T47D (cell line): ENCODE measurements at regions not wholly inside any gene's neighbourhood (a gene's known extent, or its start where the extent isn't known, plus 50 kb on each side); places are given as distances from the start of the nearest gene placed in this dataset.
"Not testable (repeated sequence)": the region's sequence is repeated elsewhere in the genome, so short reads cannot be mapped to it uniquely, and the experiment has no call there.

Source experiments
- DNase-seq, 2 experiments: peaks; one replicate each; pipeline versions ENCODE4 v3.0.0 to v3.0.0-alpha.2; 2011 to 2012; ENCODE audit warnings: low read depth in 1 of 2, low spot score in 1 of 2
- JUND ChIP-seq: IDR thresholded peaks from 2 replicates; pipeline ENCODE4 v1.6.1; 2012; ENCODE audit warnings: low read depth
- in situ Hi-C: cut with HindIII; loops from 2 replicates; pipeline ENCODE4 v1.10.0; 2016; ENCODE audit warnings: low sequenced_read_pairs, low pct_unique_long_range_greater_than_20kb

DNA sequence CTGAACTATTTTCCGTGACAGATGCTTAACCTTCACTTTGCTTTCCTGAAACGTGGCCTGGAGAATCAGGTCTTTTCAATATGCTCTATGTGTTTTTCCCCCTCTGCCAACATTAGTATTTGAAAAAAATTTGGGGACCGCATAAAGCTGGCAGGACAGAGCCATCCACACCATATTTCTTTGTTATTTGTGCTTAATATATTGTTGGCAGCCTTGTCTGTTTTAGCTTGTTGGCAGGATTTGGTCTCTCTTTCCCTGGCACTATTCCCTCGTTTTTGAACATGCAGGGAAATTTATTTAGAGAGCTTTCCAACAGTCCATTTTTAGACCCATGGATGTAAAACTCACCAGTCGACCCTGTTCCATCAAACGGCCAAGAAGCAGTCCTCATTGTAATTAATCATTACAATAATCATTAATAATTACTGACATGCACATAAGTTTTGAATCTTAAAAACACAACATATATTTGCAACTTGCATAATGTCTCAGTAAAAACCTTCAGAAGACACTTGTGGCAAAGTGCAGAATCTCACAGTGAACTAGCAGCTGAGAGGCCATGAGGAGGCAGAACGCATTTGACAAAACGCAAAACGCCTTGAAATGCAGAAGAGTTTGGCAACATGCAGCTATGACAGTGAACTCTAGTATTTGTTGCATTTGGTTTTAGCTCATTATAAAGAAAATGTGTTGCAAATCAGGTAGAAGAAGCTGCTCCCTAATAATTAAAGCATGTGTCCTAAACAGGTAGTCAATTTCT is 514.2 kb downstream of the C6orf118 start:
- in situ Hi-C loops, result no loop called here
- no peak for DNase-seq
- TF ChIP-seq JUND, result no peak

DNA sequence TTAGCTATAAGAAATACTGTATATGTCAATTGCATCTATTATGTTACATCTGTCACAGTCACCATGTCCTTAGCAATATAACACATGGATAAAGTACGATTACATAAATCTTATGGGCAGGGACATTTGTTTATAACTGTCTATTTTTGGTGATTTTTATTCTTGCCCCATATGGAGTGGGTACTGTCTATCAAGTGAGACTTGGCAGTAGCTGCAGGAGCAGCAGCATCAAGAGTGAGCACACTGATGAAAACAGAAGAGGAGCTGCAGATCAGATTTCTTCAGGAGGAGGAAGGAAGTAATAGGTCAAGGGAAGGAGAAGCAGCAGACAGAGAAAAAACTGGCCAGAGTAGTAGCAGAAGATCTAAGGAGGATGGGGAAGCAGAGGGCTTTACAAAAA is 516.7 kb downstream of the C6orf118 start:
- no peak for TF ChIP-seq JUND
- in situ Hi-C loops, result no loop called here
- no peak for DNase-seq

DNA sequence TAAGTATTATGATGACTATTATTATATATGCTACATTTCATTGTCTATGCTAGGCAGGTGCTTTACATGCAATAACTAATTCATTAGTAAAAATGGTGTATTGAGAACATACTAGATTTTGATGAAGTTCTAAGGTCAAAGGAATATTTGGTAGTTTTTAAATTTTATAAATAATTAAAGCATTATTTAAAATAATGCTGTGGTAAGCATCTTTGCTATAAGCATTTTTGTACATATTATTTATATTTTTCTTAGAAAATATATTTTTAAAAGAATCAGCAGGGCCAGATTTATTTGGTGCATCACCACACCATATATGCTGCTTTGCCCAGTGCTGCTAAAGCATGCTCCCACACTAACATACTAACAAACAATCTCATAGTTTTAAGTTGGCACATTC is 517.9 kb downstream of the C6orf118 start:
- TF ChIP-seq JUND, result no peak
- no peak for DNase-seq
- in situ Hi-C loops, result no loop called here

DNA sequence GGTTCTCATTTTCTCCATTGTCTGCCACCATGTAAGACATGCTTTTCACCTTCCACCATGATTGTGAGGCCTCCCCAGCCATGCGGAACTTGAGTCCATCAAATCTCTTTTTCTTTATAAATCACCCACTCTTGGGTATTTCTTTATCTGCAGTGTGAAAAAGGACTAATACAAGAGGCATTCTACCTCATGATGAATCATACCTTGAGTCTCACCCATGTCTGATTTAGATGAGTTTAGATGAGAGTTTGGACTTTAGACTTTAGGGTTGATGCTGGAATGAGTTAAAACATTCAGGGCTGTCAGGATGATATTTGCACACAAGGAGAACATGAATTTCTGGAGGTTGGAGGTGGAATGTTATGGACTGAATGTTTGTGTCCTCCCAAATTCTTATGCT is 545.6 kb downstream of the C6orf118 start:
- no peak for TF ChIP-seq JUND
- in situ Hi-C loops, result no loop called here
- no peak for DNase-seq

DNA sequence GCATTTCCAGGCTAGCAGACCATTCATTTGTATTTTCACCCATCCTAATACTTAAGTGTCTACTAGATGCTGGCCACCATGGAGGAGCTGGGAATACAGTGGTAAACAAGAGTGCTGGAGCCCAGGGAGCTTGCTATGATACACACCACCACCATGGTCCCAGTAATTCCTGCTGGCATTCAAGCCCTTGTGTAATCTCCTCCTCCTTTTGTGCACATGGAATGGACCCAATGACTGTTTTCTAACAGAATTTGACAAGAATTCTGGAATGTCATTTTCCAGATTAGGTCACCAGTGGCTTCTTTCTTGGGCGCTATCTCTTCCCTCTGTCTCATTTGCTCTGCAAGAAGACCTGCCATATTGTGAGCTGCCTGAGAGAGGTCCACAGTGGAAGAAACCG is 552.0 kb downstream of the C6orf118 start:
- DNase-seq, result no peak
- in situ Hi-C loops, result no loop called here
- TF ChIP-seq JUND, result no peak

DNA sequence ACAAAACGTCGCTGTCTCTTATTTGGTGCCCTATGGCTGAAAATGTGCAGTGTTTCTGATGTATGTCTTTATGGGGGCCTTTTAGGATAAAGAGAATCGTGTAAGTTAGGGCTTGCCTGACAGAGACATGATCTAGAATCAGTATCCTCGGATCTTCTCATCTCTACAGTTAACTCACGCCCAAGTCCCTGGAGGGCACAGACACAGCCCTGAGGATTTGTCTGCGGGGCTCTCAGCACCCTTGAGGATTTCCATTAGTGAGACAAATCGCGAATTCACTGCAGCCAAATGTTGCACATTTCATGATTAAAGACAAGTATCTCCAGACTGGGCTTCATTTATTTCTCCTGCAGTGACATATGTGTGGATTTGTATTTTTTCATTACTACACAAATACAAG is 552.7 kb downstream of the C6orf118 start:
- in situ Hi-C loops, result no loop called here
- no peak for DNase-seq
- no peak for TF ChIP-seq JUND

DNA sequence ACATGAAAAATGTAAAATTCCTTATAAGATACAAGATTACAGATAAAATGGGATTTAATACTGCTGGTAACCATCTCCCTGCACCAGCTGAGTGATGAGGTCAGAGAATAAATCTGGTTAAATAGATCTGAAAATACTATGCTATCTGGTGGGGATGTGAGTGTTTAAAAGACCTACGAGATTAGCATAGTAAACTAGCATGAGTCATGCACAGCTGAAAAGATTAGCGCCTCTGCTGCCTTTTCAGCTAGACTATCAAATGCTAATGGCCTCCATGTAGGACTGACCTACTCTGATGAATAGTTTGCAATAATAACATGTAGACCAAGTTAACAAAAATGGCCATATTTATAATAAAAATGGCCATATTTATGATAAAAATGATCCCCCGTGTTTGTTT is 553.3 kb downstream of the C6orf118 start:
- TF ChIP-seq JUND, result no peak
- DNase-seq, result no peak
- in situ Hi-C loops, result no loop called here

DNA sequence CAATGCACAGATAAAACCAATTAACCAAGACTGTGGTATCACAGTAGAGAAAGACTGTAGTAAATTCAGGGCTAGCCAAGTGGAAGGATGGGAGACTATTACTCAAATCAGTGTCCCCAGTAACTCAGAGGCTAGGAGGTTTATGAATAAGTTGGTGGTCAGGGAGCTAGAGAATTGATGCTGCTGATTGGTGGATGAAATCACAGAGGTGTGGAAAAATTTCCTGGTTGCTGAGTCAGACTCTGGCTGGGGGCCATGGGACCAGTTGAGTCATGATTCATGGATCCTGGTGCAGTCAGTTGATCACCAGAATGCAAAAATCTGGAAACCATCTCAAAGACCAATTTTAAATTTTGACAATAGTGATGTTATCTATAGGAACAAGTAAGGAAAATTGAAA is 555.9 kb downstream of the C6orf118 start:
- in situ Hi-C loops, result no loop called here
- no peak for TF ChIP-seq JUND
- DNase-seq, result no peak

DNA sequence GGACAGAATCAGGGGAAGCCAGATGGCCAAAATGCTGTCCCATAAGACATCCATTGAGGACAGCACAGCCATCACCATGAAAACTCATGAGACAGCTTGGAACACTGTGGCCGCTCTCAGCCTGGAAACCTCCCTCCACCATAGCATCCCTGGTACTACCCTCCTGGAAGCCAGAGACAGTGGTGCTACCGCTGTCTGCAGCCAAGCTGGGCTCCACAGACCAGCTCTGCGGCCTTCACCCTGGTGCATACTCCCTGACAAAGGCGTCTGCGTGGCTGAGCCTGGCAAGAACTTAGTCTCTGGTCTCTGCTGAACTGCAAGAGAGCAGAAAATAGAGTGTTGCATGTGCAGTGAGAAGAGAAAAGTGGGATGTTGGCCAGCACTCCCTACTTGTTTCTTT is 558.0 kb downstream of the C6orf118 start:
- no peak for DNase-seq
- in situ Hi-C loops, result no loop called here
- no peak for TF ChIP-seq JUND

DNA sequence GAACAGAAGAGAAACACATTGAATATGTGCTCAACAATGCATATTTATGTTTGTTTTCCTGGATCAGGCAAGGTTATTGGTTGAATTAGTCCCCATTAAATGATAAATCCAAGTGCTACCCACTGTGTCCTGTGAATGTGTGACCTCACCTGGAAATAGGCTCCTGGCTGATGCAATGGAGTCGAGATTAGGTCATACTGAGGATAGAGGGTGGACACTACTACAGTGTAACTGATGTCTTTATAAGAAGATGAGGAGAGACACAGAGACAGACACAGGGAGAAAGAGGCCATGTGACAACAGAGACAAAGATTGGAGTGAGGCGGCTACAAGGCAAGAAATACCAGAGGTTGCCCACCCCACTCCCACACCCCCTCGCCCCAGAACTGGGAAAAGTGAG is 559.3 kb downstream of the C6orf118 start:
- no peak for DNase-seq
- in situ Hi-C loops, result no loop called here

DNA sequence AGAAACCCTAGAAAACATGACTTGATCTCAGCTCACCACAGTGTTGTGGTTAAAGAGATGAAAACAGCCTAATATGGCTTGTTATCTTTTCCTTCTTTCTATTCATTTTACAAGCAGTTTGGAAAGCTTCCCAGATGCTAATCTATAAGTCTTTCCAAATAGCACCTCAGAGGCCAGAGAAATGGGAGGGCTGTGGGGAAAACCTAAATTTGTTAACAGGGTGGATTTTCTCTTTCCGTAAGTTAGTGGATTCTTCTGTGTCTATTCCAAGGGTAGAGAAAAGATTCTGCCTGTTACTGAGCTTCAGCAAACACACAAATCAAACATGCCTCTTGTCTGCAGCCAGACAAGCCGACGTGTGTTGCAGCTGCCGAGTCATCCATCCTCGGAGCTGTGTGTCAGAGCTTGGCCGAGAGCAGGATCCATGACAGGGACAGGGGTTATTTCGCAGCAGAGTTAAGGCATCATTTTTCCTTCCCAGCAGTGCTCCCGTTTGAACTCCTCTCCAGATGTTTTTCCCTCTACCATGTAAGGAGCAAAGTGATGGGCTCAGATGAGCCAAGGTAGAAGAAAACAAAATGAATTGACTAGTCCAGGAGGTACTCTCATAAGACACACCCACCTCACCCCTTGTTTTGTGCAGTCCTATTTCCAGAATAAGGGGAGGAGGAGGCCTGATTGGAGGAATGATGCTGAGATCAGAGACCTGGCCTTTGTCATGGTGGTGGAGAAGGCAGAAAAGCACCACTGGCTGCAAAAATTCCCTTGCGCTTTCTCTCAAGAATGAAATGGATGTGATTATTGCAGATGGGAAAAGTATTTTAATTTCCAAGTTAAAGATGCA is 560.0 kb downstream of the C6orf118 start:
- in situ Hi-C loops, result no loop called here
- no peak for TF ChIP-seq JUND
- no peak for DNase-seq

More for the DNA sequence above, 559.3 kb downstream of the C6orf118 start:
- no peak for TF ChIP-seq JUND

DNA sequence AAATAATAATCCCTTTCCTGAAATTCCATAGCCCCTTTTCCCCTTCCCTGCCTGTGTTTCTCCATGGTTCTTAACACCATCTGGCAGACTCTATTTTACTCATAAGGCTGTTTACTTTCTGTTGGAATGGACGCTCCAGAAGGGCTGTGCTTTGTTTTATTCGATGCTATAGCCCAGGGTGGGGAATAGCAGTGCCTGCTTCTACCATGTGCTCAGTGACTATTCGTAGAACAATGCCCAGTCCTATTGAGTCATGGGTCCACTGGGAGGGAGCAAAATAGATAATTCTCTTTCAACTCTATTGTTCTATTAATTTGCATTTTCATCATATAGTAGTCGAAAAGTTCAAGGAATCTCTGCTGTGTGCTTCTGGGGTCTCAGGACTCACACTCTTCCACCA is 565.1 kb downstream of the C6orf118 start:
- in situ Hi-C loops, result no loop called here
- DNase-seq, result no peak
- TF ChIP-seq JUND, result no peak

DNA sequence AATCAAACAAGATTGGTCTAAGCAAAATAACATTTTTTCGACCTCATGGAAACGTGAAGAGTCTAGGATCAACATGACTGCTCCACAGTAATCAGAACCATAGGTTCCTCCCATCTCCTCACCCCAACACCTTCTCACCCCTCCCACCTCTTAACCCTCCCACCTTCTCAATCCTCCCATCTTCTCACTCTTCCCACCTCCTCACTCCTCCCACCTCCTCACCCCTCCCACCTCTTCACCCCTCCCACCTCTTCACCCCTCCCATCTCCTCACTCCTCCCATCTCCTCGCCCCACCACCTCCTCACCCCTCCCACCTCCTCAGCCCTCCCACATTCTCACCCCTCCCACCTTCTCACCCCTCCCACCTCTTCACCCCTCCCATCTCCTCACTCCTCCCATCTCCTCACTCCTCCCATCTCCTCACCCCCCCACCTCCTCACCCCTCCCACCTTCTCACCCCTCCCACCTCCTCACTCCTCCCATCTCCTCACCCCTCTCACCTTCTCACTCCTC is 567.4 kb downstream of the C6orf118 start:
- no peak for TF ChIP-seq JUND
- in situ Hi-C loops, result no loop called here
- DNase-seq, result peak in 1 of 2 experiments; percentile 15

DNA sequence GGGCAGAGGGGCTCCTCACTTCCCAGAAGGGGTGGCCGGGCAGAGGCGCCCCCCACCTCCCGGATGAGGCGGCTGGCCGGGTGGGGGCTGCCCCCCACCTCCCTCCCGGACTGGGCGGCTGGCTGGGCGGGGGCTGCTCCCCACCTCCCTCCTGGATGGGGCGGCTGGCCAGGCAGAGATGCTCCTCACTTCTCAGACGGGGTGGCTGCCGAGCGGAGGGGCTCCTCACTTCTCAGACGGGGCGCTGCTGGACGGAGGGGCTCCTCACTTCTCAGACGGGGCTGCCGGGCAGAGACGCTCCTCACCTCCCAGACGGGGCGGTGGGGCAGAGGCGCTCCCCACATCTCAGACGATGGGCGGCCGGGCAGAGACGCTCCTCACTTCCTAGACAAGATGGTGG is 573.3 kb downstream of the C6orf118 start:
- in situ Hi-C loops, DNase-seq: not testable (repeated sequence)
